Prostate gland (tissue), 2 donors: ENCODE measurements at regions not wholly inside any gene's neighbourhood (a gene's known extent, or its start where the extent isn't known, plus 50 kb on each side); places are given as distances from the start of the nearest gene placed in this dataset.

Experiments used
- POLR2A ChIP-seq: fragments of 450-650 bp; IDR thresholded peaks from one replicate; pipeline ENCODE4 v1.6.1; 2016; ENCODE audit warnings: antibody characterized with exemption, mild to moderate bottlenecking
- POLR2AphosphoS5 ChIP-seq: sonication (generic); formaldehyde crosslinking; IDR thresholded peaks from one replicate; pipeline ENCODE4 v1.6.1; 2017; ENCODE audit warnings: antibody characterized with exemption
- TF ChIP-seq, protein P1 (sequence below), 4 experiments: fragments of 200-600 bp in 2 of 4; fragments of 450-650 bp in 2 of 4; sonication (generic) in 2 of 4; IDR thresholded peaks; 1 replicate in 3 of 4; 2 replicates in 1 of 4; pipeline ENCODE4 v1.5.1; 2016 to 2019; ENCODE audit warnings: antibody characterized with exemption in 4 of 4, mild to moderate bottlenecking in 2 of 4, moderate library complexity in 2 of 4

DNA sequence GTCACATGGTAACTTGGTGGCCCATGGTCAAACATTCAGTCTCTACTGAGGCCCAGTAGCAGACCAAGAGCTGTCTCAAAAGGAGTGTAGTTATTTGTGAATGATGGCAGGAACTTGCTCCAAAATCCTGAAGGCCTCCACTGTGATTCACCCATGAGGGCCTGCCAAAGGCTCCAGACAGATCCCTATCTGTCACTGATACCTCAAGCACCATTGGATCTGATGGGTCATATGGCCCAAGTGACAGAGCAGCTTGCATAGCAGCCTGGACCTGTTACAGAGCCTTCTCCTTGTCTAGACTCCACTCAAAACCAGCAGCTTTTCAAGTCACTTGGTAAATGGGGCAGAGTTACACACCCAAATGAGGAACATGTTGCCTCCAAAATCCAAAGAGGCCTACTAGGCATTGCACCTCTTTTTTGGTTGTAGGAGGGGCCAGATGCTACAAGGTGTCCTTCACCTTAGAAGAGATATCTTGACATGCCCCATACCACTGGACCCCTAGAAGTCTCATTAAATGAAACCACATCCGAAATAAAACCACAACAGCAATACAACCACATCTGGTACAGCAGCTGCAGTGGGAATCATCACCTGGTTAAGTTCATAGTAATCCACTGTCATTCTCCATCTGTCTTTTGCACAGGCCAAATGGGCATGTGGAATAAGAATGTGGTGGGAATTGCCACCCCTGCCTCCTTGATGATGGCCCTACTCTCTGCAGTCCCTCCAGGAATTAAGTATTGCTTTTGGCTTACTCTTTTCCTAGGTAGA, 150.4 kb upstream of the MAX start:
- no peak for TF ChIP-seq POLR2AphosphoS5
- TF ChIP-seq POLR2A = no peak
- TF ChIP-seq, protein P1, sequence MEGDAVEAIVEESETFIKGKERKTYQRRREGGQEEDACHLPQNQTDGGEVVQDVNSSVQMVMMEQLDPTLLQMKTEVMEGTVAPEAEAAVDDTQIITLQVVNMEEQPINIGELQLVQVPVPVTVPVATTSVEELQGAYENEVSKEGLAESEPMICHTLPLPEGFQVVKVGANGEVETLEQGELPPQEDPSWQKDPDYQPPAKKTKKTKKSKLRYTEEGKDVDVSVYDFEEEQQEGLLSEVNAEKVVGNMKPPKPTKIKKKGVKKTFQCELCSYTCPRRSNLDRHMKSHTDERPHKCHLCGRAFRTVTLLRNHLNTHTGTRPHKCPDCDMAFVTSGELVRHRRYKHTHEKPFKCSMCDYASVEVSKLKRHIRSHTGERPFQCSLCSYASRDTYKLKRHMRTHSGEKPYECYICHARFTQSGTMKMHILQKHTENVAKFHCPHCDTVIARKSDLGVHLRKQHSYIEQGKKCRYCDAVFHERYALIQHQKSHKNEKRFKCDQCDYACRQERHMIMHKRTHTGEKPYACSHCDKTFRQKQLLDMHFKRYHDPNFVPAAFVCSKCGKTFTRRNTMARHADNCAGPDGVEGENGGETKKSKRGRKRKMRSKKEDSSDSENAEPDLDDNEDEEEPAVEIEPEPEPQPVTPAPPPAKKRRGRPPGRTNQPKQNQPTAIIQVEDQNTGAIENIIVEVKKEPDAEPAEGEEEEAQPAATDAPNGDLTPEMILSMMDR (IDR thresholded peaks at IDR 0.05) = no peak
